Caco-2 (cell line): ENCODE measurements at regions not wholly inside any gene's neighbourhood (a gene's known extent, or its start where the extent isn't known, plus 50 kb on each side); places are given as distances from the start of the nearest gene placed in this dataset.

Experiments used
- BruUV-seq: library from RNA; stranded (reverse); fragments of 400-500 nt; replicated peaks from 2 replicates; lab custom pipeline; 2021; lab: Mats Ljungman, UMichigan
- CTCF ChIA-PET: fragments of 300-600 bp; sonication (Branson Sonifier 250); formaldehyde crosslinking; loops from one replicate; lab custom pipeline; 2022; ENCODE audit warnings: antibody characterized with exemption; lab: Charles Lee
- POLR2A ChIA-PET: fragments of 300-600 bp; sonication (Branson Sonifier 250); formaldehyde crosslinking; loops from one replicate; lab custom pipeline; 2022; ENCODE audit warnings: antibody characterized with exemption; lab: Charles Lee
- DNase-seq, 2 experiments: peaks; one replicate each; pipeline versions ENCODE4 v3.0.0 to v3.0.0-alpha.2; 2020 to 2022
- H3K27me3 ChIP-seq: replicated peaks from 2 replicates; pipeline ENCODE4 v1.6.0; 2011; ENCODE audit warnings: low read length; ENCODE audit not compliant: control insufficient read depth, insufficient read depth
- H3K36me3 ChIP-seq: 2 replicates; pipeline ENCODE4 v1.5.1; 2011; ENCODE audit warnings: low read length; ENCODE audit not compliant: control insufficient read depth, insufficient read depth
- H3K4me1 ChIP-seq: fragments of 250-450 bp; sonication (Bioruptor Pico); 2 replicates; pipeline ENCODE4 v1.5.1; 2020; ENCODE audit warnings: mild to moderate bottlenecking
- H3K4me3 ChIP-seq: 2 replicates; pipeline ENCODE4 v1.5.1; 2011; ENCODE audit warnings: low read depth, mild to moderate bottlenecking, control low read depth, low read length
- H3K9me3 ChIP-seq: fragments of 250-450 bp; sonication (Bioruptor Pico); 2 replicates; pipeline ENCODE4 v1.5.1; 2020; ENCODE audit warnings: mild to moderate bottlenecking, moderate library complexity
- H3K27ac Mint-ChIP-seq: one replicate; pipeline ENCODE4 v1.8.0; 2022; ENCODE audit warnings: mixed read lengths; ENCODE audit not compliant: unreplicated experiment
- H3K27me3 Mint-ChIP-seq: one replicate; pipeline ENCODE4 v1.8.0; 2022; ENCODE audit warnings: mixed read lengths; ENCODE audit not compliant: insufficient read depth, unreplicated experiment
- H3K36me3 Mint-ChIP-seq: one replicate; pipeline ENCODE4 v1.8.0; 2022; ENCODE audit warnings: mild to moderate bottlenecking, mixed read lengths; ENCODE audit not compliant: insufficient read depth, unreplicated experiment
- H3K4me1 Mint-ChIP-seq: one replicate; pipeline ENCODE4 v1.8.0; 2022; ENCODE audit warnings: low read depth, mixed read lengths; ENCODE audit not compliant: unreplicated experiment
- H3K4me3 Mint-ChIP-seq: one replicate; pipeline ENCODE4 v1.8.0; 2022; ENCODE audit warnings: mild to moderate bottlenecking, moderate library complexity, mixed read lengths; ENCODE audit not compliant: unreplicated experiment
- H3K9me3 Mint-ChIP-seq: one replicate; pipeline ENCODE4 v1.8.0; 2022; ENCODE audit warnings: mixed read lengths; ENCODE audit not compliant: unreplicated experiment
- CTCF ChIP-seq, 2 experiments: fragments of 200-600 bp in 1 of 2; IDR thresholded peaks; 1 replicate in 1 of 2; 2 replicates in 1 of 2; pipeline versions ENCODE4 v1.5.1 to v1.8.0; 2011 to 2022; ENCODE audit warnings: antibody characterized with exemption in 1 of 2, control low read depth in 1 of 2, inconsistent platforms in 1 of 2, low read depth in 1 of 2, low read length in 1 of 2, mild to moderate bottlenecking in 1 of 2, moderate library complexity in 1 of 2; ENCODE audit not compliant: insufficient read depth in 1 of 2, severe bottlenecking in 1 of 2, unreplicated experiment in 1 of 2
- intact Hi-C: fragments of 100-400 bp; cut with micrococcal nuclease; formaldehyde crosslinking; loops from one replicate; pipeline ENCODE4 v1.10.0; 2022; ENCODE audit not compliant: unreplicated experiment

DNA sequence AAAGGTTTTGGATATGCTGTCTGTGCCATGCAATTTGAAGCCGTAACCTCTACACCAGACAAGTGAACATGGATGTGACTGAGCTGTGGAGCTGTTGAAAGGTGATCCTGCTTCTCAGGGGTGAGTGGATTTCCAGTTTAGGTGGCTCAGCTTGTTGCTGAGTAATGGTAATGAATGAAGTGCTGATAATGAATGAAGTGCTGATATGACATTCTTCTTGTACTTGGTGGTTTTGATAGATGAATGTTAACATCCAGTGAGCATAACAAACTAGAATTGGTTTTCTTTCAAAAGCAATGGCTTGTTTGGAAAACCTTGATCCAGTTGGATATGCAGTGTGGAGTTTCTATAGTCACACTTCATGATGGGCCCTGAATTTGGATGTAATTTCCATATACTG lies 89.7 kb upstream of the FZD8 start:
- Mint-ChIP-seq H3K9me3 (no peaks in the 10 kb centered on the region), H3K4me3 (no peak overlapping the region), H3K36me3 (no peaks in the 10 kb centered on the region), H3K27ac (no peak overlapping the region), H3K27me3 (peaks cover 11% of the 10 kb centered on the region), H3K4me1 (no peaks in the 10 kb centered on the region)
- H3K9me3 ChIP-seq: no peaks in the 10 kb centered on the region
- no peak overlapping the region for H3K4me3 ChIP-seq
- H3K27me3 ChIP-seq: no peaks in the 10 kb centered on the region
- ChIA-PET CTCF (no interaction called here), POLR2A (no interaction called here)
- no TSS peak for BruUV-seq
- no peaks in the 10 kb centered on the region for H3K36me3 ChIP-seq
- TF ChIP-seq CTCF (IDR thresholded peaks at IDR 0.05; ENCODE audit: insufficient read depth in 1 of 2, low read depth in 1 of 2, low read length in 1 of 2, severe bottlenecking in 1 of 2, unreplicated experiment in 1 of 2): no peak
- intact Hi-C loops: no loop called here
- H3K4me1 ChIP-seq: no peaks in the 10 kb centered on the region
- DNase-seq: no peak

GRCh38 chr10:35728341-35728740 lies 86.2 kb upstream of the FZD8 start:
- no peaks in the 10 kb centered on the region for H3K27me3 ChIP-seq
- intact Hi-C loops: no loop called here
- BruUV-seq: no TSS peak
- no peak overlapping the region for H3K4me3 Mint-ChIP-seq
- H3K9me3 ChIP-seq: no peaks in the 10 kb centered on the region
- no peak overlapping the region for H3K27ac Mint-ChIP-seq
- H3K4me1 ChIP-seq: no peaks in the 10 kb centered on the region
- H3K4me1 Mint-ChIP-seq: no peaks in the 10 kb centered on the region
- no peak for TF ChIP-seq CTCF (IDR thresholded peaks at IDR 0.05; ENCODE audit: insufficient read depth in 1 of 2, low read depth in 1 of 2, low read length in 1 of 2, severe bottlenecking in 1 of 2, unreplicated experiment in 1 of 2)
- H3K36me3 Mint-ChIP-seq: no peaks in the 10 kb centered on the region
- ChIA-PET CTCF (no interaction called here), POLR2A (interaction anchor here (0.7 kb wide), 1 partner anchor 27 kb away, joined by 10 read pairs; no protein-coding TSS in a partner anchor)
- H3K27me3 Mint-ChIP-seq: peaks cover 11% of the 10 kb centered on the region
- no peaks in the 10 kb centered on the region for H3K9me3 Mint-ChIP-seq
- DNase-seq: no peak
- no peaks in the 10 kb centered on the region for H3K36me3 ChIP-seq
- no peak overlapping the region for H3K4me3 ChIP-seq

DNA sequence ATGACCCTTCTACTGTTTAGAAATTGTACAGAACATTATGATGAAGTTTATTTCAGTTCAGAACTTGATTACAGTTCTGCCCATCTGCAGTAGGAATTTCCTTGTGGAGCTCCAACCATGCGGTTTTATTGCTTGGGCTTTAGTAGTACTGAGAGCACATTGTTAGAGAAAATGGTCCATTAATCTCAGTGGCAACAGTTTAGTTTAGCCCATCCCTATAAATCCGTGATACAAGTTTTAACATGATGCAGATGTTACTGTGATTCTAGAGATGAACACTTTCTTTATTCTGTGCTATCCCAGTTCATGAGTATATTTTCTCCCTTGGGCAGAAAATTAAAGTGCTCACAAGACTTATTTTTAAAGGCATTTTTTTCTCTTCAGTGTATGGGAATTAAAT lies 84.8 kb upstream of the FZD8 start:
- Histone ChIP-seq H3K27me3 (no peaks in the 10 kb centered on the region), H3K36me3 (no peaks in the 10 kb centered on the region), H3K9me3 (no peaks in the 10 kb centered on the region), H3K4me1 (peaks cover 7% of the 10 kb centered on the region; the same call in 1 of the 2 replicates), H3K4me3 (no peak overlapping the region)
- POLR2A ChIA-PET: no interaction called here
- no peak for DNase-seq
- CTCF ChIA-PET: no interaction called here
- Mint-ChIP-seq H3K27ac (no peak overlapping the region), H3K36me3 (no peaks in the 10 kb centered on the region), H3K9me3 (no peaks in the 10 kb centered on the region), H3K4me3 (no peak overlapping the region), H3K4me1 (peaks cover 6% of the 10 kb centered on the region), H3K27me3 (peaks cover 11% of the 10 kb centered on the region)
- intact Hi-C loops: no loop called here
- BruUV-seq: no TSS peak
- no peak for TF ChIP-seq CTCF (IDR thresholded peaks at IDR 0.05; ENCODE audit: insufficient read depth in 1 of 2, low read depth in 1 of 2, low read length in 1 of 2, severe bottlenecking in 1 of 2, unreplicated experiment in 1 of 2)
